ENCODE measurements at regions not wholly inside any gene's neighbourhood (a gene's known extent, or its start where the extent isn't known, plus 50 kb on each side); places are given as distances from the start of the nearest gene placed in this dataset.

DNA sequence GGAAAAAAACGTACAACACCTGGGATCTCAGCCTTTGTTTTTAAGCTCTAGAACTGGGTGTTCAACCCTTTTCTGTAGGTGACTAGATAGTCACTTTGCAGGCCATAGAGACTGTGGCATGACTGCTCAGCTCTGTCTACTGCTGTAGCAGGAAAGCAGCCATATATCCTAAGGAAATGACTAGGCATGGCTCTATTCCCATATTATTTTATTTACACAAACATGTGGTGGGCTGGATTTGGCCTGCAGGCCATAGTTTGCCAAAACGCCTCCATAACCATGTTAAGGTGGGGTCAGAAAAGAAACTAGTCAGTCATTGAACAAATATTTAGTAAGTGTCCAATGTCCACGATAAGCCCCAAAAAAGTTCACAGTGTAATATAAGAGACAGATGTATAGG, 452.5 kb downstream of the MCTP2 start:
- H3K4me1 Mint-ChIP-seq (ENCODE audit: low read depth, unreplicated experiment) = peaks cover 4% of the 10 kb centered on the region
- DNase-seq = no peak
- H3K36me3 Mint-ChIP-seq (ENCODE audit: unreplicated experiment) = no peaks in the 10 kb centered on the region
- TF ChIP-seq, protein P1, sequence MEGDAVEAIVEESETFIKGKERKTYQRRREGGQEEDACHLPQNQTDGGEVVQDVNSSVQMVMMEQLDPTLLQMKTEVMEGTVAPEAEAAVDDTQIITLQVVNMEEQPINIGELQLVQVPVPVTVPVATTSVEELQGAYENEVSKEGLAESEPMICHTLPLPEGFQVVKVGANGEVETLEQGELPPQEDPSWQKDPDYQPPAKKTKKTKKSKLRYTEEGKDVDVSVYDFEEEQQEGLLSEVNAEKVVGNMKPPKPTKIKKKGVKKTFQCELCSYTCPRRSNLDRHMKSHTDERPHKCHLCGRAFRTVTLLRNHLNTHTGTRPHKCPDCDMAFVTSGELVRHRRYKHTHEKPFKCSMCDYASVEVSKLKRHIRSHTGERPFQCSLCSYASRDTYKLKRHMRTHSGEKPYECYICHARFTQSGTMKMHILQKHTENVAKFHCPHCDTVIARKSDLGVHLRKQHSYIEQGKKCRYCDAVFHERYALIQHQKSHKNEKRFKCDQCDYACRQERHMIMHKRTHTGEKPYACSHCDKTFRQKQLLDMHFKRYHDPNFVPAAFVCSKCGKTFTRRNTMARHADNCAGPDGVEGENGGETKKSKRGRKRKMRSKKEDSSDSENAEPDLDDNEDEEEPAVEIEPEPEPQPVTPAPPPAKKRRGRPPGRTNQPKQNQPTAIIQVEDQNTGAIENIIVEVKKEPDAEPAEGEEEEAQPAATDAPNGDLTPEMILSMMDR (IDR thresholded peaks at IDR 0.05; ENCODE audit: partially characterized antibody, unreplicated experiment) = no peak
- H3K27me3 Mint-ChIP-seq (ENCODE audit: unreplicated experiment) = peaks cover 2% of the 10 kb centered on the region
- H3K4me3 Mint-ChIP-seq (ENCODE audit: unreplicated experiment) = no peak overlapping the region
- H3K9me3 Mint-ChIP-seq (ENCODE audit: unreplicated experiment) = no peaks in the 10 kb centered on the region
- no peak overlapping the region for H3K27ac Mint-ChIP-seq (ENCODE audit: unreplicated experiment)

DNA sequence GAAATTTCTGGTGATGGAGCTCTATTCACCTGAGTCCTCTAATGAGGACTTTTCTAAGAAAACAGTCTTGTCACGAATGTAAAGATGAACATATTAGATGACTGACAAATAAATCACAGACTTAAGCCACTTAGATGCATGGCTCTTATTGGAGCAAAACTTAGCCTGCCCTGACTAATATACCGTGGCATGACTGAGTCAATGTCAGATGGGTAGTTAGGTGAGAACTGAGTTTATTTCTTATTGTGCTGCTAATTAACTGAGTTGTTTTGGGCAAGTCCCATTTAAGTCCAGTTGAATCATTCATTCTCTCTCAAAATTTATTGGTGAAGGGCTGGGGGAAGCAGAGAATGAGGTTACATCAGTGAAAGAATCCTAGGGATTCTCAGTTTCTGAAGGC, 459.8 kb downstream of the MCTP2 start:
- no peak overlapping the region for H3K4me3 Mint-ChIP-seq (ENCODE audit: unreplicated experiment)
- no peaks in the 10 kb centered on the region for H3K36me3 Mint-ChIP-seq (ENCODE audit: unreplicated experiment)
- no peaks in the 10 kb centered on the region for H3K9me3 Mint-ChIP-seq (ENCODE audit: unreplicated experiment)
- H3K4me1 Mint-ChIP-seq (ENCODE audit: low read depth, unreplicated experiment) = peaks cover 4% of the 10 kb centered on the region
- no peak for DNase-seq
- no peak overlapping the region for H3K27ac Mint-ChIP-seq (ENCODE audit: unreplicated experiment)
- no peaks in the 10 kb centered on the region for H3K27me3 Mint-ChIP-seq (ENCODE audit: unreplicated experiment)
- TF ChIP-seq, protein P1 (IDR thresholded peaks at IDR 0.05; ENCODE audit: partially characterized antibody, unreplicated experiment) = no peak

DNA sequence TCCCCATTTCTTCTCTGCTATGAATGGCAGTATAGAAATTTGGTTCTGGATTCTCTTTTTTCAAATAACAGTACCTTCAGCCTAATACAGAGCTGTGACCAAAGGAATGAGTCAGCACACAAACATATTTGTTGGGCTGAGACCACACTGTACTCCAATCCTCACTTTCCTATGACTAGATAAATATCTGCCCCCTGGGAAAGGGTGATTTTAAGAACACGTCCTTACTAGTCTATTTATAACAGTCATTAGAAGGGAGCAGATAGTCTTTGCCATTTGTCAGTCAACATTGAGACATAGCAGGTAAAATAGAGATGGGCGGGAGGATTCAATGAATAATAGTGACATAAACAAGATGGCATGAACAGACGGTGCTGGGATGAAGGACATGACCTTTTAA, 461.3 kb downstream of the MCTP2 start:
- no peak for DNase-seq
- H3K4me1 Mint-ChIP-seq (ENCODE audit: low read depth, unreplicated experiment) = peaks cover 2% of the 10 kb centered on the region
- no peaks in the 10 kb centered on the region for H3K36me3 Mint-ChIP-seq (ENCODE audit: unreplicated experiment)
- no peak overlapping the region for H3K4me3 Mint-ChIP-seq (ENCODE audit: unreplicated experiment)
- no peaks in the 10 kb centered on the region for H3K27me3 Mint-ChIP-seq (ENCODE audit: unreplicated experiment)
- H3K27ac Mint-ChIP-seq (ENCODE audit: unreplicated experiment) = no peak overlapping the region
- TF ChIP-seq, protein P1 (IDR thresholded peaks at IDR 0.05; ENCODE audit: partially characterized antibody, unreplicated experiment) = no peak
- no peaks in the 10 kb centered on the region for H3K9me3 Mint-ChIP-seq (ENCODE audit: unreplicated experiment)

DNA sequence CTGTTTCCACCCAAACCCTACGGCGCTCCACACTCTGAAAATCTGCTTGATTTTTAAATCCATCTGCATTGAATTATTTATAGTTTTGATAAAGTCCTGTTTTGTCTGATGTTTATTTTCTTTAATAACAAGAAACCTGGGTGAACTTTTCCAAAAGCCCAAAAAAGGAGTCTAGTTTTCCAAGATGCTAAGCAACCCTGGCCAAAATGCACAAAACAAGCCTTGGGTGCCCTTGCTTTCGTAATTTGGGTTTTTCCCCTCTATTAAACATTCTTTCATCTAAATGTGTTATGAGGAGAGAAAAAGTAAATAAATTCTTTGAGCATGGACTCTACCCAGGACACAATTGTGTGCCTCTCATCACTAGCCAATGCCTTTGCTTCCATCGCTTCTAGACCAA, 468.9 kb downstream of the MCTP2 start:
- no peaks in the 10 kb centered on the region for H3K36me3 Mint-ChIP-seq (ENCODE audit: unreplicated experiment)
- H3K27me3 Mint-ChIP-seq (ENCODE audit: unreplicated experiment) = no peaks in the 10 kb centered on the region
- H3K4me3 Mint-ChIP-seq (ENCODE audit: unreplicated experiment) = no peak overlapping the region
- H3K4me1 Mint-ChIP-seq (ENCODE audit: low read depth, unreplicated experiment) = no peaks in the 10 kb centered on the region
- TF ChIP-seq, protein P1 (IDR thresholded peaks at IDR 0.05; ENCODE audit: partially characterized antibody, unreplicated experiment) = no peak
- DNase-seq = no peak
- no peak overlapping the region for H3K27ac Mint-ChIP-seq (ENCODE audit: unreplicated experiment)
- H3K9me3 Mint-ChIP-seq (ENCODE audit: unreplicated experiment) = no peaks in the 10 kb centered on the region

DNA sequence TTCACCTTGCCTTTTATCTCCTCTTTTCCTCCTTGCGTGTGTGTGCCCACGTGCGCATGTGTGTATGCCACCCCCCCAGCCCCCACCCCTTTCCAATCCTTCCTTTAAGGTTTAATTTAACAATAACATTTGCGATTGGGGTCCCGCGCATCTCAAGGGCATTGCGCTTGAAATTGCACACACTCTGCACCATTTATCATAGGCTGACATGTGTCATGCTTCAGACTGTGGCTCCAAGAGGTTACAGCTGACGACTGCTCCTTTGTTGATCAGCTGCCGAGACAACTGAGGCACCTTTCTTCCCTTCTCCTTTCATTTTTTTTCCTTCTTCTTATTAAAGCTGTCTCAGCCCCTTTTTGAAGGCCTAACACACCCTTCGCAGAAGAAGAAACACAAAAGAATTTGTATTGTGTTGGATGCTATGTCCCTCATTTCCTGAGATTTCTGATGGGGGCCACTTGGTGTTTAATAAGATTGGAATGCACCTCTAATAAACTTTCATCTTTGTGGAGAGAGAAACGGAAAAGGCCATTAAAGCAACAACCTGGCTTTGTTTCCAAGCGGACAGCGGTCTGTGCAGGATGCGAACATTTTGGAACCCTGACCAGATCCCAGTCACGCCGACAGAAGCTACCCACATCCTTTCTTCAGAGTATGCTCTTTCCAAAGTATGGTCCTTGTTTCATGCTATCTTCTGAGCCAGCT, 470.1 kb downstream of the MCTP2 start:
- no peaks in the 10 kb centered on the region for H3K4me1 Mint-ChIP-seq (ENCODE audit: low read depth, unreplicated experiment)
- H3K27me3 Mint-ChIP-seq (ENCODE audit: unreplicated experiment) = no peaks in the 10 kb centered on the region
- H3K4me3 Mint-ChIP-seq (ENCODE audit: unreplicated experiment) = no peak overlapping the region
- no peak for DNase-seq
- no peaks in the 10 kb centered on the region for H3K36me3 Mint-ChIP-seq (ENCODE audit: unreplicated experiment)
- H3K9me3 Mint-ChIP-seq (ENCODE audit: unreplicated experiment) = no peaks in the 10 kb centered on the region
- no peak overlapping the region for H3K27ac Mint-ChIP-seq (ENCODE audit: unreplicated experiment)
- TF ChIP-seq, protein P1 (IDR thresholded peaks at IDR 0.05; ENCODE audit: partially characterized antibody, unreplicated experiment) = no peak

Measured in glutamatergic neuron (in vitro differentiated cells).